Liver (tissue), 3 donors: ENCODE measurements at regions not wholly inside any gene's neighbourhood (a gene's known extent, or its start where the extent isn't known, plus 50 kb on each side); places are given as distances from the start of the nearest gene placed in this dataset.

ENCODE experiments used
- CTCF ChIP-seq: fragments of 150-350 bp; IDR thresholded peaks from 2 replicates; pipeline ENCODE4 v1.5.1; 2017; ENCODE audit warnings: improper control_type of control experiment, low read depth, low read length; ENCODE audit not compliant: missing input control
- TAF1 ChIP-seq: conservative IDR thresholded peaks from 2 replicates; pipeline ENCODE4 v1.6.1; 2016; ENCODE audit warnings: antibody characterized with exemption, mild to moderate bottlenecking
- TF ChIP-seq, protein P1 (sequence below): IDR thresholded peaks from 2 replicates; pipeline ENCODE4 v1.6.1; 2016; ENCODE audit warnings: antibody characterized with exemption
- donor health status: healthy.
- donor health status: healthy.

- no peak for TF ChIP-seq TAF1
- TF ChIP-seq CTCF: no peak
- TF ChIP-seq, protein P1, sequence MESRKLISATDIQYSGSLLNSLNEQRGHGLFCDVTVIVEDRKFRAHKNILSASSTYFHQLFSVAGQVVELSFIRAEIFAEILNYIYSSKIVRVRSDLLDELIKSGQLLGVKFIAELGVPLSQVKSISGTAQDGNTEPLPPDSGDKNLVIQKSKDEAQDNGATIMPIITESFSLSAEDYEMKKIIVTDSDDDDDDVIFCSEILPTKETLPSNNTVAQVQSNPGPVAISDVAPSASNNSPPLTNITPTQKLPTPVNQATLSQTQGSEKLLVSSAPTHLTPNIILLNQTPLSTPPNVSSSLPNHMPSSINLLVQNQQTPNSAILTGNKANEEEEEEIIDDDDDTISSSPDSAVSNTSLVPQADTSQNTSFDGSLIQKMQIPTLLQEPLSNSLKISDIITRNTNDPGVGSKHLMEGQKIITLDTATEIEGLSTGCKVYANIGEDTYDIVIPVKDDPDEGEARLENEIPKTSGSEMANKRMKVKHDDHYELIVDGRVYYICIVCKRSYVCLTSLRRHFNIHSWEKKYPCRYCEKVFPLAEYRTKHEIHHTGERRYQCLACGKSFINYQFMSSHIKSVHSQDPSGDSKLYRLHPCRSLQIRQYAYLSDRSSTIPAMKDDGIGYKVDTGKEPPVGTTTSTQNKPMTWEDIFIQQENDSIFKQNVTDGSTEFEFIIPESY: no peak
Observed at GRCh38 chr3:64930891-64931290, 243.1 kb upstream of the ADAMTS9 start.
